ENCODE measurements at regions not wholly inside any gene's neighbourhood (a gene's known extent, or its start where the extent isn't known, plus 50 kb on each side); places are given as distances from the start of the nearest gene placed in this dataset.

DNA sequence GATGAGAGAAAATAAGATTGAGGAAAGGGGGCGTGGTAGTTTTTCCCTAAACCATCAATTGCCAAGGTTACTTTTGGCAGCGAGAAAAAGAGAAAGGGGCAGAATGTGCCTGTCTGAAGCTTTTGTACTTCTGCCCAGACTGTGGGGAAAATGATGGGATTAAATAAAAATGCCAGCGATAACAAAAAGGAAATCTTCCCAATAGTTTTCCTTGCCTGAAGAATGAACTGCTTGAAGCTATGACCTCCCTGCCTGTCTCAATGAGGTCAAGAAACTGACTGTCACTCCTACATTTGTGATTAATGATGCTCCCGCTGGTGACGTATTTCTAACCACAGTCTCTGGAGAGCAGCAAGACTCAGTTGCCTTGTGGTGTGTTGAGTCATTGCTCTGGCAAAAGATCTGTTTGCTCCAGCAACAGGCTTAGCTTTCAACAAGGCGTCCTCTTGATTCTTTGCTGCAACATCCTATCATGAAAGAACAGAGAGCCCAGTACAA is 1051.5 kb downstream of the DIAPH3 start:
- no peaks in the 10 kb centered on the region for H3K27me3 ChIP-seq (ENCODE audit: control insufficient read depth, low read length)
- H3K9me3 ChIP-seq (ENCODE audit: control insufficient read depth, insufficient read depth, low read length), result no peaks in the 10 kb centered on the region
- no peaks in the 10 kb centered on the region for H4K20me1 ChIP-seq (ENCODE audit: control insufficient read depth, insufficient read depth, low read depth, low read length)
- no peaks in the 10 kb centered on the region for H3K4me1 ChIP-seq (ENCODE audit: control insufficient read depth, low read length)
- TF ChIP-seq EZH2phosphoT487 (IDR thresholded peaks at IDR 0.05; ENCODE audit: borderline replicate concordance, low read length), result no peak
- TF ChIP-seq, protein P1, sequence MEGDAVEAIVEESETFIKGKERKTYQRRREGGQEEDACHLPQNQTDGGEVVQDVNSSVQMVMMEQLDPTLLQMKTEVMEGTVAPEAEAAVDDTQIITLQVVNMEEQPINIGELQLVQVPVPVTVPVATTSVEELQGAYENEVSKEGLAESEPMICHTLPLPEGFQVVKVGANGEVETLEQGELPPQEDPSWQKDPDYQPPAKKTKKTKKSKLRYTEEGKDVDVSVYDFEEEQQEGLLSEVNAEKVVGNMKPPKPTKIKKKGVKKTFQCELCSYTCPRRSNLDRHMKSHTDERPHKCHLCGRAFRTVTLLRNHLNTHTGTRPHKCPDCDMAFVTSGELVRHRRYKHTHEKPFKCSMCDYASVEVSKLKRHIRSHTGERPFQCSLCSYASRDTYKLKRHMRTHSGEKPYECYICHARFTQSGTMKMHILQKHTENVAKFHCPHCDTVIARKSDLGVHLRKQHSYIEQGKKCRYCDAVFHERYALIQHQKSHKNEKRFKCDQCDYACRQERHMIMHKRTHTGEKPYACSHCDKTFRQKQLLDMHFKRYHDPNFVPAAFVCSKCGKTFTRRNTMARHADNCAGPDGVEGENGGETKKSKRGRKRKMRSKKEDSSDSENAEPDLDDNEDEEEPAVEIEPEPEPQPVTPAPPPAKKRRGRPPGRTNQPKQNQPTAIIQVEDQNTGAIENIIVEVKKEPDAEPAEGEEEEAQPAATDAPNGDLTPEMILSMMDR (IDR thresholded peaks at IDR 0.05; ENCODE audit: low read depth, low read length, poor library complexity, severe bottlenecking), result no peak
- H3K27ac ChIP-seq (ENCODE audit: low read depth, low read length), result no peak overlapping the region
- H3K36me3 ChIP-seq (ENCODE audit: control insufficient read depth, low read length), result no peaks in the 10 kb centered on the region
- H3K9me2 ChIP-seq (replicated peaks; ENCODE audit: control insufficient read depth, low read length), result no peaks in the 10 kb centered on the region
- no peaks in the 10 kb centered on the region for H3K79me2 ChIP-seq (ENCODE audit: control insufficient read depth, low read length)
- H3F3A ChIP-seq (ENCODE audit: control insufficient read depth, insufficient read depth), result no peaks in the 10 kb centered on the region
- no peak overlapping the region for H3K4me2 ChIP-seq (ENCODE audit: low read length)
- no peak overlapping the region for H3K4me3 ChIP-seq (ENCODE audit: low read length)

DNA sequence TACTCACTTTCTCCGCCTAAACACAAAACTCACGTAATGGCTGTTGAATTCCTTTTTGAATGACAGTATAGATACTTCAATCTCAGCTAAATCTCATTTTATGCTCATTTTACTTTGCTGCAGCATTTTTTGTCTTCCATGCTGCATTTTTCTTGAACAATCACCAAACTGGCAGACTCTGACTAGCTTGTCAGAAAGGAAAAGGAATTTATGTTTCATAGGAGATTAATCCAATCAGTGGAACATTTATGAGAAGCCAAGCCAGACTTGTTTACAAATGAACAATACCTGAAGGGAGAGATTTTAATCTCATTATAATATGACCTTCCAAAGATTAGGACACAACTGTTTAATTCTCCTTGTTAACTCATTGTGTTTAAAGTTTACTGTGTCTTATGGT is 1044.3 kb downstream of the DIAPH3 start:
- H3K27me3 ChIP-seq (ENCODE audit: control insufficient read depth, low read length), result no peaks in the 10 kb centered on the region
- no peak for TF ChIP-seq EZH2phosphoT487 (IDR thresholded peaks at IDR 0.05; ENCODE audit: borderline replicate concordance, low read length)
- TF ChIP-seq, protein P1 (IDR thresholded peaks at IDR 0.05; ENCODE audit: low read depth, low read length, poor library complexity, severe bottlenecking), result no peak
- no peak overlapping the region for H3K4me2 ChIP-seq (ENCODE audit: low read length)
- H3K4me3 ChIP-seq (ENCODE audit: low read length), result no peak overlapping the region
- no peaks in the 10 kb centered on the region for H4K20me1 ChIP-seq (ENCODE audit: control insufficient read depth, insufficient read depth, low read depth, low read length)
- no peak overlapping the region for H3K27ac ChIP-seq (ENCODE audit: low read depth, low read length)
- no peaks in the 10 kb centered on the region for H3K9me3 ChIP-seq (ENCODE audit: control insufficient read depth, insufficient read depth, low read length)
- H3K79me2 ChIP-seq (ENCODE audit: control insufficient read depth, low read length), result no peaks in the 10 kb centered on the region
- no peaks in the 10 kb centered on the region for H3F3A ChIP-seq (ENCODE audit: control insufficient read depth, insufficient read depth)
- H3K36me3 ChIP-seq (ENCODE audit: control insufficient read depth, low read length), result no peaks in the 10 kb centered on the region
- no peaks in the 10 kb centered on the region for H3K9me2 ChIP-seq (replicated peaks; ENCODE audit: control insufficient read depth, low read length)
- H3K4me1 ChIP-seq (ENCODE audit: control insufficient read depth, low read length), result no peaks in the 10 kb centered on the region

DNA sequence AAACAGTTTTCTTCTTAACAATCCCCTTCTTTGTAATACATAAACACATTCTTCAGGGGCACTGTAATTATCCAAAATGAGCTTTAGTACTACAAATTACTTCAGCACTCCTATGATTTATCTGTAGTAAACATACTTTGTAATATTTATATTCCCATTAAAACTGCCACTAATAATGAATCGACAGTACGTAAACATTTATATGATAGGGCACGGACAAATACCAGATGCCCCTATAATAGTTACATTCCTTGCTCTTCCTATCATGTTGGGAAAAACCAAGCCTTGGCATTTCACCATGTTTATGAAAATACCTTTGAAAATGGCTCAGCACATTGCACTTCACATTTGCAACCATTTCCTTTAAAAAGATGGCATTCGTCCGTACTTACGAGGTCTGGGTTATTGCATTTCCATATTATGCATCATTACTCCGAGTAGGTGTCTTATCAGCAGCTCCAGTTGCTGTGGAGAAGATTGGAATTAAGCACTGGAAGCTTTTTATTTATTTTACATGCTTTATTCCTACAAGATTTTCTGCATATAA is 1043.4 kb downstream of the DIAPH3 start:
- Histone ChIP-seq H3K79me2 (ENCODE audit: control insufficient read depth, low read length) (no peaks in the 10 kb centered on the region), H3K4me2 (ENCODE audit: low read length) (no peak overlapping the region), H4K20me1 (ENCODE audit: control insufficient read depth, insufficient read depth, low read depth, low read length) (no peaks in the 10 kb centered on the region), H3K9me2 (replicated peaks; ENCODE audit: control insufficient read depth, low read length) (no peaks in the 10 kb centered on the region), H3K4me1 (ENCODE audit: control insufficient read depth, low read length) (no peaks in the 10 kb centered on the region), H3K9me3 (ENCODE audit: control insufficient read depth, insufficient read depth, low read length) (no peaks in the 10 kb centered on the region), H3F3A (ENCODE audit: control insufficient read depth, insufficient read depth) (no peaks in the 10 kb centered on the region), H3K27ac (ENCODE audit: low read depth, low read length) (no peak overlapping the region), H3K4me3 (ENCODE audit: low read length) (no peak overlapping the region), H3K36me3 (ENCODE audit: control insufficient read depth, low read length) (no peaks in the 10 kb centered on the region), H3K27me3 (ENCODE audit: control insufficient read depth, low read length) (no peaks in the 10 kb centered on the region)
- TF ChIP-seq, protein P1 (IDR thresholded peaks at IDR 0.05; ENCODE audit: low read depth, low read length, poor library complexity, severe bottlenecking), result no peak
- no peak for TF ChIP-seq EZH2phosphoT487 (IDR thresholded peaks at IDR 0.05; ENCODE audit: borderline replicate concordance, low read length)

All from DOHH2 (cell line).